MM.1S (cell line): ENCODE measurements at regions not wholly inside any gene's neighbourhood (a gene's known extent, or its start where the extent isn't known, plus 50 kb on each side); places are given as distances from the start of the nearest gene placed in this dataset.

Source experiments
- DNase-seq: peaks from one replicate; pipeline ENCODE4 v3.0.0-alpha.2; 2015
- H2AFZ ChIP-seq: fragments of 300-600 bp; sonication (generic); 2 replicates; pipeline ENCODE4 v1.6.0; 2016; ENCODE audit warnings: antibody characterized with exemption, low read length
- H3F3A ChIP-seq: fragments of 300-600 bp; sonication (generic); 2 replicates; pipeline ENCODE4 v1.6.1; 2016; ENCODE audit warnings: mild to moderate bottlenecking, antibody characterized with exemption, low read length, moderate library complexity, mixed read lengths; ENCODE audit not compliant: insufficient read depth
- H3K27ac ChIP-seq: fragments of 300-600 bp; sonication (generic); 2 replicates; pipeline ENCODE4 v1.5.1; 2016; ENCODE audit warnings: mild to moderate bottlenecking, low read length
- H3K27me3 ChIP-seq: fragments of 300-600 bp; sonication (generic); replicated peaks from 2 replicates; pipeline ENCODE4 v1.6.0; 2016; ENCODE audit warnings: low read length; ENCODE audit not compliant: insufficient read depth
- H3K36me3 ChIP-seq: fragments of 300-600 bp; sonication (generic); replicated peaks from 2 replicates; pipeline ENCODE4 v1.6.1; 2016; ENCODE audit warnings: mild to moderate bottlenecking, low read length, mixed read lengths; ENCODE audit not compliant: insufficient read depth
- H3K4me1 ChIP-seq: fragments of 300-600 bp; sonication (generic); 2 replicates; pipeline ENCODE4 v1.6.1; 2016; ENCODE audit warnings: low read length, mixed read lengths
- H3K4me2 ChIP-seq: fragments of 300-600 bp; sonication (generic); 2 replicates; pipeline ENCODE4 v1.6.0; 2016; ENCODE audit warnings: low read depth, low read length
- H3K4me3 ChIP-seq: fragments of 300-600 bp; sonication (generic); 2 replicates; pipeline ENCODE4 v1.5.1; 2016; ENCODE audit warnings: low read length, mixed read lengths
- H3K79me2 ChIP-seq: fragments of 300-600 bp; sonication (generic); 2 replicates; pipeline ENCODE4 v1.6.1; 2016; ENCODE audit warnings: mixed run types, low read length, mixed read lengths
- H3K9ac ChIP-seq: fragments of 300-600 bp; sonication (generic); 2 replicates; pipeline ENCODE4 v1.6.1; 2016; ENCODE audit warnings: low read length, mixed read lengths
- H3K9me2 ChIP-seq: fragments of 300-600 bp; sonication (generic); replicated peaks from 2 replicates; pipeline ENCODE4 v1.6.1; 2016; ENCODE audit warnings: mild to moderate bottlenecking, low read length, mixed read lengths; ENCODE audit not compliant: insufficient read depth
- H3K9me3 ChIP-seq: fragments of 300-600 bp; sonication (generic); replicated peaks from 2 replicates; pipeline ENCODE4 v1.6.1; 2016; ENCODE audit warnings: mild to moderate bottlenecking, low read length, mixed read lengths; ENCODE audit not compliant: insufficient read depth
- H4K20me1 ChIP-seq: fragments of 300-600 bp; sonication (generic); 2 replicates; pipeline ENCODE4 v1.6.1; 2016; ENCODE audit warnings: mild to moderate bottlenecking, low read length, moderate library complexity, mixed read lengths; ENCODE audit not compliant: insufficient read depth
- CTCF ChIP-seq: fragments of 300-600 bp; sonication (generic); IDR thresholded peaks from 2 replicates; pipeline ENCODE4 v1.5.1; 2016; ENCODE audit warnings: antibody characterized with exemption, low read length, mixed read lengths
- EZH2 ChIP-seq: fragments of 300-600 bp; sonication (generic); optimal IDR thresholded peaks from 2 replicates; pipeline ENCODE3; 2017; ENCODE audit warnings: low read depth, mild to moderate bottlenecking, antibody characterized with exemption, low read length, mixed read lengths
- EZH2phosphoT487 ChIP-seq: fragments of 300-600 bp; sonication (generic); IDR thresholded peaks from 2 replicates; pipeline ENCODE4 v1.6.1; 2018; ENCODE audit warnings: antibody characterized with exemption, low read length

GRCh38 chr3:10672422-10672821 is 143.6 kb upstream of the SLC6A11 start:
- Histone ChIP-seq H3K36me3 (no peaks in the 10 kb centered on the region), H3K9me2 (no peaks in the 10 kb centered on the region), H3F3A (no peaks in the 10 kb centered on the region), H2AFZ (no peak overlapping the region), H4K20me1 (no peaks in the 10 kb centered on the region), H3K4me2 (no peak overlapping the region), H3K9ac (no peak overlapping the region), H3K79me2 (no peaks in the 10 kb centered on the region), H3K4me1 (no peaks in the 10 kb centered on the region), H3K4me3 (no peak overlapping the region), H3K27me3 (peaks cover 11% of the 10 kb centered on the region), H3K27ac (no peak overlapping the region), H3K9me3 (no peaks in the 10 kb centered on the region)
- TF ChIP-seq EZH2 (no peak), CTCF (no peak), EZH2phosphoT487 (no peak)
- DNase-seq, result no peak

- no peak for DNase-seq
- H3K79me2 ChIP-seq, result no peaks in the 10 kb centered on the region
- no peaks in the 10 kb centered on the region for H3K36me3 ChIP-seq
- no peak overlapping the region for H3K9ac ChIP-seq
- H3K4me1 ChIP-seq, result no peaks in the 10 kb centered on the region
- H3K4me3 ChIP-seq, result no peak overlapping the region
- H3K9me3 ChIP-seq, result no peaks in the 10 kb centered on the region
- H3K9me2 ChIP-seq, result no peaks in the 10 kb centered on the region
- H3K27me3 ChIP-seq, result peaks cover 6% of the 10 kb centered on the region
- no peaks in the 10 kb centered on the region for H4K20me1 ChIP-seq
- no peak overlapping the region for H2AFZ ChIP-seq
- H3K4me2 ChIP-seq, result peak overlapping the region; percentile 36; the same call in 1 of the 2 replicates
- H3F3A ChIP-seq, result no peaks in the 10 kb centered on the region
- no peak overlapping the region for H3K27ac ChIP-seq
- TF ChIP-seq CTCF, result no peak
- TF ChIP-seq EZH2, result no peak
- TF ChIP-seq EZH2phosphoT487, result no peak
Observed at GRCh38 chr3:10674578-10674977, 141.4 kb upstream of the SLC6A11 start.

GRCh38 chr3:10676905-10677304 is 139.1 kb upstream of the SLC6A11 start:
- TF ChIP-seq EZH2phosphoT487 (no peak), CTCF (no peak)
- no peak overlapping the region for H3K4me2 ChIP-seq
- no peak overlapping the region for H3K27ac ChIP-seq
- no peak for DNase-seq
- H3K27me3 ChIP-seq, result no peaks in the 10 kb centered on the region; the same call in none of the 2 replicates
- H3K4me3 ChIP-seq, result no peak overlapping the region
- no peaks in the 10 kb centered on the region for H4K20me1 ChIP-seq
- H3K36me3 ChIP-seq, result no peaks in the 10 kb centered on the region
- H2AFZ ChIP-seq, result no peak overlapping the region
- H3F3A ChIP-seq, result no peaks in the 10 kb centered on the region
- H3K9me2 ChIP-seq, result no peaks in the 10 kb centered on the region
- H3K9me3 ChIP-seq, result no peaks in the 10 kb centered on the region
- no peaks in the 10 kb centered on the region for H3K4me1 ChIP-seq
- no peaks in the 10 kb centered on the region for H3K79me2 ChIP-seq
- H3K9ac ChIP-seq, result no peak overlapping the region
